Loucy (cell line): ENCODE measurements at regions not wholly inside any gene's neighbourhood (a gene's known extent, or its start where the extent isn't known, plus 50 kb on each side); places are given as distances from the start of the nearest gene placed in this dataset.

Source experiments
- H2AFZ ChIP-seq: fragments of 200-600 bp; sonication (generic); 2 replicates; pipeline ENCODE4 v1.6.0; 2016; ENCODE audit warnings: antibody characterized with exemption, mild to moderate bottlenecking, low read length, moderate library complexity
- H3F3A ChIP-seq: fragments of 200-600 bp; 2 replicates; pipeline ENCODE4 v1.6.0; 2016; ENCODE audit warnings: antibody characterized with exemption, low read depth, mild to moderate bottlenecking
- H3K27me3 ChIP-seq: fragments of 200-600 bp; sonication (generic); 2 replicates; pipeline ENCODE4 v1.6.1; 2014; ENCODE audit warnings: low read length, mild to moderate bottlenecking; ENCODE audit not compliant: insufficient read depth, poor library complexity, severe bottlenecking
- H3K36me3 ChIP-seq: fragments of 200-600 bp; sonication (generic); 2 replicates; pipeline ENCODE4 v1.6.1; 2016; ENCODE audit warnings: low read length; ENCODE audit not compliant: insufficient read depth
- H3K4me1 ChIP-seq: fragments of 200-600 bp; sonication (generic); 2 replicates; pipeline ENCODE4 v1.5.1; 2014; ENCODE audit warnings: low read length, mild to moderate bottlenecking; ENCODE audit not compliant: insufficient read depth, poor library complexity, severe bottlenecking
- H3K4me2 ChIP-seq: fragments of 200-600 bp; sonication (generic); 2 replicates; pipeline ENCODE4 v1.6.0; 2014; ENCODE audit warnings: antibody characterized with exemption, low read length, low read depth, mild to moderate bottlenecking; ENCODE audit not compliant: poor library complexity, severe bottlenecking
- H3K4me3 ChIP-seq: fragments of 200-600 bp; sonication (generic); 2 replicates; pipeline ENCODE4 v1.5.1; 2014; ENCODE audit warnings: low read length, mild to moderate bottlenecking, mixed read lengths; ENCODE audit not compliant: poor library complexity, severe bottlenecking
- H3K79me2 ChIP-seq: fragments of 200-600 bp; sonication (generic); 2 replicates; pipeline ENCODE4 v1.6.1; 2014; ENCODE audit warnings: low read length; ENCODE audit not compliant: insufficient read depth
- H3K9ac ChIP-seq: fragments of 200-600 bp; sonication (generic); 2 replicates; pipeline ENCODE4 v1.6.0; 2014; ENCODE audit warnings: mild to moderate bottlenecking, low read depth, low read length, moderate library complexity; ENCODE audit not compliant: poor library complexity, severe bottlenecking
- H3K9me2 ChIP-seq: fragments of 200-600 bp; sonication (generic); replicated peaks from 2 replicates; pipeline ENCODE4 v1.6.1; 2016; ENCODE audit warnings: low read depth, low read length, mixed read lengths
- H3K9me3 ChIP-seq: fragments of 200-600 bp; sonication (generic); 2 replicates; pipeline ENCODE4 v1.6.1; 2014; ENCODE audit warnings: mild to moderate bottlenecking, antibody characterized with exemption, low read length, low read depth; ENCODE audit not compliant: insufficient read depth
- H4K20me1 ChIP-seq: fragments of 200-600 bp; sonication (generic); 2 replicates; pipeline ENCODE4 v1.6.0; 2014; ENCODE audit warnings: antibody characterized with exemption, low read length, mild to moderate bottlenecking; ENCODE audit not compliant: insufficient read depth, poor library complexity, severe bottlenecking
- EZH2phosphoT487 ChIP-seq: fragments of 200-600 bp; IDR thresholded peaks from 2 replicates; pipeline ENCODE4 v1.6.1; 2018; ENCODE audit warnings: antibody characterized with exemption, mild to moderate bottlenecking, moderate library complexity, borderline replicate concordance
- TF ChIP-seq, protein P1 (sequence below): fragments of 200-600 bp; sonication (generic); conservative IDR thresholded peaks from 2 replicates; pipeline ENCODE4 v1.5.1; 2014; ENCODE audit warnings: mild to moderate bottlenecking, antibody characterized with exemption, low read length

DNA sequence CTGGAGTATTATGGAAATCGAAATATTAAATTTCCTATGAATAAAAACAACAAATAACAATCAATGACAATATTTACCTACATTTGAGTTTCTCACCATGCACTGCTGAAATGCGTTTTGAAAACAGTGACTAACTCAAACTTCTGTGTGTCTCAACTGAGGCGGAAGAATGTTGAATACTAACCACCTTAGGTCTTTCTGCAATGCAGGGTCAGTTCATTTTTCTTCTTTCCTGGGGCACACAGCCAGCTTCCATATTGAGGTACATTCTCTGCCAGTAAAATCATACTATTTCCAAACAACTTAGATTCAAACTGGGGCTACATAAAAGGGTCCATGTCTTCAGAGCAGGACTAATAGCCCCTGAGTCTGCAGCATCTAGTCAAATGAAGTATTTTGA, 310.1 kb downstream of the UTRN start:
- TF ChIP-seq, protein P1, sequence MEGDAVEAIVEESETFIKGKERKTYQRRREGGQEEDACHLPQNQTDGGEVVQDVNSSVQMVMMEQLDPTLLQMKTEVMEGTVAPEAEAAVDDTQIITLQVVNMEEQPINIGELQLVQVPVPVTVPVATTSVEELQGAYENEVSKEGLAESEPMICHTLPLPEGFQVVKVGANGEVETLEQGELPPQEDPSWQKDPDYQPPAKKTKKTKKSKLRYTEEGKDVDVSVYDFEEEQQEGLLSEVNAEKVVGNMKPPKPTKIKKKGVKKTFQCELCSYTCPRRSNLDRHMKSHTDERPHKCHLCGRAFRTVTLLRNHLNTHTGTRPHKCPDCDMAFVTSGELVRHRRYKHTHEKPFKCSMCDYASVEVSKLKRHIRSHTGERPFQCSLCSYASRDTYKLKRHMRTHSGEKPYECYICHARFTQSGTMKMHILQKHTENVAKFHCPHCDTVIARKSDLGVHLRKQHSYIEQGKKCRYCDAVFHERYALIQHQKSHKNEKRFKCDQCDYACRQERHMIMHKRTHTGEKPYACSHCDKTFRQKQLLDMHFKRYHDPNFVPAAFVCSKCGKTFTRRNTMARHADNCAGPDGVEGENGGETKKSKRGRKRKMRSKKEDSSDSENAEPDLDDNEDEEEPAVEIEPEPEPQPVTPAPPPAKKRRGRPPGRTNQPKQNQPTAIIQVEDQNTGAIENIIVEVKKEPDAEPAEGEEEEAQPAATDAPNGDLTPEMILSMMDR = no peak
- no peak for TF ChIP-seq EZH2phosphoT487
- H3K4me1 ChIP-seq = peaks cover 5% of the 10 kb centered on the region

DNA sequence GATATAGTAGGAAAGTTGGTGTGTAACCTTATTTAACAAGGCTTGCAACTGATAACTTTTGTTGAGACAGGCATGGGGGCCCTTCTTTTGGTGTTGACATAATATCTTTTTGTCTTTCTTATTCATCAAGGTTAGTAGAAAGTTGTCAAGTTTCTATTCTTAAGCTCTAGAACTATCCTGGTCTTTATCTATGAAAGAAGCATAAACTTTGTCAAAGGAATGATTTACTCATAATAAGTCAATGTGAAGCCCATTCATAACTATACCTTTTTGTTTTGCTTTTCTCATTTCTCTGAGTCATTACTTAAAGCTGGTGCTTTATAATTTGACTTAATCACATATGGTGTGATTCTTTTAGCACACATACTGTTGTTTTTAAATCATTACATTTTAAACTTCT, 312.4 kb downstream of the UTRN start:
- Histone ChIP-seq H3F3A (no peaks in the 10 kb centered on the region), H3K9me3 (peaks cover 8% of the 10 kb centered on the region; the same call in 1 of the 2 replicates), H4K20me1 (no peaks in the 10 kb centered on the region), H3K9me2 (no peaks in the 10 kb centered on the region), H3K9ac (no peak overlapping the region), H3K4me1 (peaks cover 7% of the 10 kb centered on the region), H3K4me2 (no peak overlapping the region), H3K27me3 (no peaks in the 10 kb centered on the region), H3K36me3 (peaks cover 16% of the 10 kb centered on the region), H3K79me2 (no peaks in the 10 kb centered on the region), H2AFZ (no peak overlapping the region), H3K4me3 (no peak overlapping the region)
- TF ChIP-seq, protein P1 = no peak
- no peak for TF ChIP-seq EZH2phosphoT487

More for the DNA sequence above, 310.1 kb downstream of the UTRN start:
- no peaks in the 10 kb centered on the region for H3K9me3 ChIP-seq
- no peak overlapping the region for H2AFZ ChIP-seq
- H3K27me3 ChIP-seq = no peaks in the 10 kb centered on the region
- no peak overlapping the region for H3K9ac ChIP-seq
- H3K79me2 ChIP-seq = no peaks in the 10 kb centered on the region
- H3K36me3 ChIP-seq = peaks cover 13% of the 10 kb centered on the region; the same call in 1 of the 2 replicates
- H3K4me3 ChIP-seq = no peak overlapping the region
- H3K4me2 ChIP-seq = no peak overlapping the region
- H3F3A ChIP-seq = no peaks in the 10 kb centered on the region
- H3K9me2 ChIP-seq = no peaks in the 10 kb centered on the region
- H4K20me1 ChIP-seq = no peaks in the 10 kb centered on the region

GRCh38 chr6:144599615-144600014, 314.5 kb downstream of the UTRN start:
- peaks cover 16% of the 10 kb centered on the region for H3K4me1 ChIP-seq
- no peaks in the 10 kb centered on the region for H3K27me3 ChIP-seq
- no peaks in the 10 kb centered on the region for H3K79me2 ChIP-seq

More at GRCh38 chr6:144599615-144600014, 314.5 kb downstream of the UTRN start:
- peaks cover 8% of the 10 kb centered on the region; the same call in 1 of the 2 replicates for H3K9me3 ChIP-seq
- no peaks in the 10 kb centered on the region for H3F3A ChIP-seq
- H3K9me2 ChIP-seq = no peaks in the 10 kb centered on the region
- no peak overlapping the region for H3K4me2 ChIP-seq
- no peak overlapping the region for H3K9ac ChIP-seq
- H2AFZ ChIP-seq = no peak overlapping the region
- no peak overlapping the region for H3K4me3 ChIP-seq
- H3K36me3 ChIP-seq = peaks cover 8% of the 10 kb centered on the region; the same call in 1 of the 2 replicates
- H4K20me1 ChIP-seq = no peaks in the 10 kb centered on the region
- TF ChIP-seq, protein P1 = no peak
- no peak for TF ChIP-seq EZH2phosphoT487
